ENCODE measurements at regions not wholly inside any gene's neighbourhood (a gene's known extent, or its start where the extent isn't known, plus 50 kb on each side); places are given as distances from the start of the nearest gene placed in this dataset.

GRCh38 chr12:17459214-17459613 is 630.8 kb downstream of the RERGL start:
- no peaks in the 10 kb centered on the region for H3K36me3 ChIP-seq
- H3K4me1 ChIP-seq (ENCODE audit: insufficient read depth): no peaks in the 10 kb centered on the region
- no peaks in the 10 kb centered on the region for H3K27me3 ChIP-seq
- DNase-seq: no peak
- no peaks in the 10 kb centered on the region for H3K9me3 ChIP-seq
- no peak overlapping the region for H3K4me3 ChIP-seq
- TF ChIP-seq EP300 (IDR thresholded peaks at IDR 0.05) (no peak), CTCF (IDR thresholded peaks at IDR 0.05) (no peak), POLR2A (IDR thresholded peaks at IDR 0.05) (no peak)
- intact Hi-C loops (cut with DNase I): no loop called here
- H3K27ac ChIP-seq: no peak overlapping the region
- 60 to 68% (median 67%) methylated on average over 2 of the region's 2 CpGs for WGBS, 3 donors

DNA sequence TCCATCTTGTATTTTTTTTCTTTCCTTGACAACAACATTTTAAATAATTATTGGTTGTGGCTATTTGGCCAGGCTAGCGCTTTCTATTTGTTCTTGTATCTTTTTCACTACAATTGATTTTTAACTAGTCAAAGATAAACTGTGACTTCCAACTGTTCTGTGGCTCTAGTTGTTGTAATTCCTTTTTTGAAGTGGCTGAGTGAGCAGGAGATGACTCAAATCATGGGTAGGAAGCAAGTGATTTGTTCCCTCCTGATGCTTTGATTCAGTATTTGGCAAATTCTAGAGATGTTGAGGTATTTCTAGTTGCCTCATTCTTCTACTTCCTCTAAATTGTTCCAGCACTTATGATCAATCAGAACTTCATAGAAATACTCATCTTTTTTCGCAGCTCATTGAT is 633.5 kb downstream of the RERGL start:
- TF ChIP-seq EP300 (IDR thresholded peaks at IDR 0.05): no peak
- TF ChIP-seq POLR2A (IDR thresholded peaks at IDR 0.05): no peak
- TF ChIP-seq CTCF (IDR thresholded peaks at IDR 0.05): no peak
- Histone ChIP-seq H3K36me3 (no peaks in the 10 kb centered on the region), H3K4me1 (ENCODE audit: insufficient read depth) (no peaks in the 10 kb centered on the region), H3K4me3 (no peak overlapping the region), H3K27me3 (no peaks in the 10 kb centered on the region), H3K27ac (no peak overlapping the region), H3K9me3 (no peaks in the 10 kb centered on the region)
- no peak for DNase-seq
- WGBS, 3 donors: 54 to 76% (median 55%) methylated on average over 2 of the region's 2 CpGs
- intact Hi-C loops (cut with DNase I): no loop called here

- Histone ChIP-seq H3K36me3 (no peaks in the 10 kb centered on the region), H3K27me3 (no peaks in the 10 kb centered on the region), H3K9me3 (no peaks in the 10 kb centered on the region), H3K27ac (no peak overlapping the region), H3K4me3 (no peak overlapping the region), H3K4me1 (ENCODE audit: insufficient read depth) (no peaks in the 10 kb centered on the region)
- DNase-seq: no peak
- intact Hi-C loops (cut with DNase I): no loop called here
- TF ChIP-seq CTCF (IDR thresholded peaks at IDR 0.05): no peak
- no peak for TF ChIP-seq EP300 (IDR thresholded peaks at IDR 0.05)
- TF ChIP-seq POLR2A (IDR thresholded peaks at IDR 0.05): no peak
Observed at GRCh38 chr12:17438141-17438540, 651.9 kb downstream of the RERGL start.

DNA sequence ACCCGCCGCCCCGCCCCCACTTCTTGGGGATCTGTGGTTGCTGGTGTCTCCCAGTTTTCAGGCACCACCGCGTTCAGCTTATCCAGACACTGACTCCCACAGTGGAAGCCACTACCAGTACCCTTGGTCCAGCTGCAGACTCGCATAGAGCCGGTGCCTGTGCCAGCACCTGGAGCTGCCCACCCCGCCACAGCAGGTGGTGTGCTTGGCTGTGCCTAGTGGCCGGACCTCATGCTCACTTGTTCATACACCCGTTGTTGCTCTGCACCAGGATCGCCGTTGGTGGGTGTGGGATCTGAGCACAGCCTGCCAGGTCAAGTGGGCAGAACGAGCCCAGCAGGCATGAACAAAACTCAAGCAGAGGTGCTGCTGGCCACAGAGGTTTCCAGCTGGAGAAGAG is 673.2 kb downstream of the RERGL start:
- no peaks in the 10 kb centered on the region for H3K4me1 ChIP-seq (ENCODE audit: insufficient read depth)
- no peaks in the 10 kb centered on the region for H3K27me3 ChIP-seq
- no peaks in the 10 kb centered on the region for H3K9me3 ChIP-seq
- TF ChIP-seq EP300 (IDR thresholded peaks at IDR 0.05) (no peak), CTCF (IDR thresholded peaks at IDR 0.05) (no peak), POLR2A (IDR thresholded peaks at IDR 0.05) (no peak)
- intact Hi-C loops (cut with DNase I): no loop called here
- 88 to 94% (median 93%) methylated on average over 13 of the region's 13 CpGs for WGBS, 3 donors
- no peaks in the 10 kb centered on the region for H3K36me3 ChIP-seq
- no peak for DNase-seq
- H3K4me3 ChIP-seq: no peak overlapping the region
- no peak overlapping the region for H3K27ac ChIP-seq

DNA sequence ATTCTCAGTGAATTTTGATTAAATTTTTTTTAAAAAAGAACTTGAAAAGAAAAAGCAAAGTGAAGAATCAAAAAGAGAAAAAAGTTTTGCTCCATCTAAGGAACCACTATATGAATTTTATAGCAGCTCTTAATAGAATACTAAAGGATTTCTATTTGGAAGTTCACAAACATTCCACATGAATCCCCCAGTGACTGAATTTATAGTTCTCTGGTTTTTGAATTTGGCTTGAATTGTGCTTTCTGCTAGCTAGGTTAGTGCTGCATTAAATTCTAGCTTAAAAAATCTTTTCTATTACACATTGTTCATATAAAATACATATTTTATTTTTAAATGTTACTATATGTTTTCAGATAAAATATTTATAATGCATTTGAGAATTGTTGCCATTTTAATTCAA is 675.4 kb downstream of the RERGL start:
- Histone ChIP-seq H3K27ac (no peak overlapping the region), H3K9me3 (no peaks in the 10 kb centered on the region), H3K4me3 (no peak overlapping the region), H3K36me3 (no peaks in the 10 kb centered on the region), H3K27me3 (no peaks in the 10 kb centered on the region), H3K4me1 (ENCODE audit: insufficient read depth) (no peaks in the 10 kb centered on the region)
- intact Hi-C loops (cut with DNase I): no loop called here
- no peak for DNase-seq
- TF ChIP-seq EP300 (IDR thresholded peaks at IDR 0.05) (no peak), CTCF (IDR thresholded peaks at IDR 0.05) (no peak), POLR2A (IDR thresholded peaks at IDR 0.05) (no peak)
